ENCODE measurements at regions not wholly inside any gene's neighbourhood (a gene's known extent, or its start where the extent isn't known, plus 50 kb on each side); places are given as distances from the start of the nearest gene placed in this dataset.

GRCh38 chr10:10477844-10478243 lies 539.8 kb upstream of the CELF2 start:
- intact Hi-C loops (cut with DNase I): no loop called here
- Histone ChIP-seq H3K4me3 (replicated peaks in 1 of 3) (no peak overlapping the region), H3K27ac (no peak overlapping the region), H3K9me3 (no peaks in the 10 kb centered on the region), H3K27me3 (no peaks in the 10 kb centered on the region), H3K4me1 (no peaks in the 10 kb centered on the region), H3K36me3 (no peaks in the 10 kb centered on the region)
- no peak for DNase-seq
- TF ChIP-seq POLR2A (IDR thresholded peaks at IDR 0.05) (no peak), CTCF (IDR thresholded peaks at IDR 0.05) (no peak)
- WGBS, 2 donors: 37 to 44% methylated on average over 2 of the region's 2 CpGs

GRCh38 chr10:10479465-10479864 lies 538.2 kb upstream of the CELF2 start:
- TF ChIP-seq POLR2A (IDR thresholded peaks at IDR 0.05) (no peak), CTCF (IDR thresholded peaks at IDR 0.05) (no peak)
- intact Hi-C loops (cut with DNase I): no loop called here
- Histone ChIP-seq H3K4me1 (no peaks in the 10 kb centered on the region), H3K9me3 (no peaks in the 10 kb centered on the region), H3K27me3 (no peaks in the 10 kb centered on the region), H3K36me3 (no peaks in the 10 kb centered on the region), H3K4me3 (replicated peaks in 1 of 3) (no peak overlapping the region), H3K27ac (no peak overlapping the region)
- no peak for DNase-seq
- WGBS, 2 donors: 75 to 83% methylated on average over 9 of the region's 9 CpGs

- Histone ChIP-seq H3K4me1 (no peaks in the 10 kb centered on the region), H3K36me3 (no peaks in the 10 kb centered on the region), H3K27ac (no peak overlapping the region), H3K27me3 (no peaks in the 10 kb centered on the region), H3K4me3 (replicated peaks in 1 of 3) (no peak overlapping the region), H3K9me3 (no peaks in the 10 kb centered on the region)
- intact Hi-C loops (cut with DNase I): no loop called here
- no peak for TF ChIP-seq CTCF (IDR thresholded peaks at IDR 0.05)
- no peak for TF ChIP-seq POLR2A (IDR thresholded peaks at IDR 0.05)
- DNase-seq: no peak
- 26 to 39% methylated on average over 4 of the region's 4 CpGs for WGBS, 2 donors
Observed at GRCh38 chr10:10482613-10483012, 535.1 kb upstream of the CELF2 start.

- TF ChIP-seq POLR2A (IDR thresholded peaks at IDR 0.05) (no peak), CTCF (IDR thresholded peaks at IDR 0.05) (no peak)
- WGBS, 2 donors: 86 to 95% methylated on average over 3 of the region's 3 CpGs
- DNase-seq: no peak
Observed at GRCh38 chr10:10489076-10489475, 528.6 kb upstream of the CELF2 start.

GRCh38 chr10:10489805-10490571 lies 527.7 kb upstream of the CELF2 start:
- no peaks in the 10 kb centered on the region for H3K36me3 ChIP-seq
- intact Hi-C loops (cut with DNase I): no loop called here
- no peaks in the 10 kb centered on the region for H3K27me3 ChIP-seq
- H3K9me3 ChIP-seq: no peaks in the 10 kb centered on the region
- TF ChIP-seq POLR2A (IDR thresholded peaks at IDR 0.05): no peak
- no peak for TF ChIP-seq CTCF (IDR thresholded peaks at IDR 0.05)
- no peak overlapping the region for H3K27ac ChIP-seq
- no peaks in the 10 kb centered on the region for H3K4me1 ChIP-seq
- no peak overlapping the region for H3K4me3 ChIP-seq (replicated peaks in 1 of 3)
- no peak for DNase-seq
- WGBS, 2 donors: 88 to 96% methylated on average over 1 of the region's 1 CpG

More at GRCh38 chr10:10489076-10489475, 528.6 kb upstream of the CELF2 start:
- no peak overlapping the region for H3K4me3 ChIP-seq (replicated peaks in 1 of 3)
- no peaks in the 10 kb centered on the region for H3K27me3 ChIP-seq
- no peaks in the 10 kb centered on the region for H3K36me3 ChIP-seq
- intact Hi-C loops (cut with DNase I): no loop called here
- no peaks in the 10 kb centered on the region for H3K9me3 ChIP-seq
- H3K27ac ChIP-seq: no peak overlapping the region
- no peaks in the 10 kb centered on the region for H3K4me1 ChIP-seq

Measured in thyroid gland (tissue), 4 donors.